ENCODE measurements at regions not wholly inside any gene's neighbourhood (a gene's known extent, or its start where the extent isn't known, plus 50 kb on each side); places are given as distances from the start of the nearest gene placed in this dataset.
"Not testable (repeated sequence)": the region's sequence is repeated elsewhere in the genome, so short reads cannot be mapped to it uniquely, and the experiment has no call there.

DNA sequence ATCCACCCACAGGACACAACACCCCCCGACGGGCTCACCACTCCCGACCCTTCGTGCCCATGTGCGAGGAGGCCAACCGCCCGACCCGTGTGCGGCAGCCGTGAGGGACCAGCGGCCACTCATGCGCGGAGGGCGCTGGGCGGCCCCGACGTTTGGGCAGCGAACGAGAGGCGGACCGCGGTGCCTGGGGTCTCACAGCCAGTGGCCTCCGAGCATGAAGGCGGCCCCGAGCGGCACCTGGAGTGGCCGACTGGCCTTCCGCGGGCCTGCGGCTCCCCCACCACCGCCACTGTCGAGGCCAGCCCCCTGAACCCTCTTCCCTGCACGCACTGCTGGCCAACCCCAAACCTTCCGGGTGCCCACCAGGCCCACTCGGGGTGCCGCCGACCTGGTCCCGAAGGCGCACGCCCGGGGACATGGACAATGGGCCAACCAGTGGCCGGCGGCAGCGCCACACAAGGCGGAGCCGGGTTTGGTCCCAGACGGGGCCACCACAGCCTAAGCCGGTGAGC lies 4274.9 kb upstream of the OR11H1 start:
- no peak overlapping the region for H3K4me3 ChIP-seq (ENCODE audit: low read length)
- H3K27me3 ChIP-seq (ENCODE audit: insufficient read depth, low read length), result no peaks in the 10 kb centered on the region
- no peaks in the 10 kb centered on the region for H3K9me3 ChIP-seq (ENCODE audit: low read depth, low read length)
- no peaks in the 10 kb centered on the region for H3K4me1 ChIP-seq (ENCODE audit: insufficient read depth, low read length)

DNA sequence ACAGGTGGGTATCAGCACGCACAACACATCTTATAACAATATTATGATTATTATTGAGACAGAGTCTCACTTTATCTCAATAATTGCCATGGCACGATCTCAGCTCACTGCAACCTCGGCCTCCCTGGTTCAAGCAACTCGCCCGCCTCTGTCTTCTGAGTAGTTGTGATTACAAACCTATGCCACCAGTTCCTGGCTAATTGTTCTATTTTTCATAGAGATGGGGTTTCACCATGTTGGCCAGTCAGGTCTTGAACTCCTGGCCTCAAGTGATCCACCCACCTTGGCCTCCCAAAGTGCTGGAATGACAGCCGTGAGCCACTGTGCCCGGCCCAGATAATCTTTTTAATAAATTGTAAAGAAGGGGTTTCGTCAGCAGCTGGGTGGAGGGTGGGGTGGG lies 4257.0 kb upstream of the OR11H1 start:
- not testable (repeated sequence) for H3K4me3 ChIP-seq (ENCODE audit: low read length); H3K9me3 ChIP-seq (ENCODE audit: low read depth, low read length); H3K4me1 ChIP-seq (ENCODE audit: insufficient read depth, low read length); H3K27me3 ChIP-seq (ENCODE audit: insufficient read depth, low read length)

DNA sequence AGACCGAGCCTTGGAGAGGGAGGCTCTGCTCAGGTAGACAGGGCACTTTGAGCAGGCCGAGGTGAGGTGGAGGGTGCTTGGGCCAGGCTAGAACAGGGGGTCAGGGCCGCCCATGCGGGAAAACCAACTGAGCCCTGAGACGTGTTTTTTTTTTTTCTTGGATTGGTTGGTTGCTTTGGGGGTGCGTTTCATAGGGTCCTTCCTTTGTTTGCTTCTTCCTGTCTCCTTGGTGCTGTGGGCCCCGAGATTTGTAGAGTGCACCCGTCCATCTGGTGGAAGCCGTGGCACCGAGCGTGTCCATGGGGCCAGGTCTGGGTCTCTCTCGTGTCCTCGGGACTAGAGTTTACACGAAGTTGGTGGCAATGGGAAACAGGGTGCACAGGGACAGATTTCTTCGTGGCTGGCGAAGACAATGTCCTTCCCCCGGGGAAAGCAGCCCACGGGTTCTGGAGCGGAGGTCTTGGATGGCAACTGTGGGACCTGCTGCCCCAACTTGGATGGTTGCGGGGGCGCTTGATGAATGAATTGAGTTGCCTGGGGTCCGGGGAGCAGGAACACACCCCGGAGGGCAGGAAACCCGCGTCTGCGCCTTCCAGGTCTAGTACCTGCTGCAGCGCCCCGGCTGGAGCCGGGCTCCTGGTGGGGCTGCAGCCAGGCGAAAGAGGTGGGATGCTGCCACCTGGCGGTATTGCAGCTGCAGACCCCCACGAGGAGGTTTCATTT lies 4242.7 kb upstream of the OR11H1 start:
- H3K27me3 ChIP-seq (ENCODE audit: insufficient read depth, low read length), result not testable (repeated sequence)

DNA sequence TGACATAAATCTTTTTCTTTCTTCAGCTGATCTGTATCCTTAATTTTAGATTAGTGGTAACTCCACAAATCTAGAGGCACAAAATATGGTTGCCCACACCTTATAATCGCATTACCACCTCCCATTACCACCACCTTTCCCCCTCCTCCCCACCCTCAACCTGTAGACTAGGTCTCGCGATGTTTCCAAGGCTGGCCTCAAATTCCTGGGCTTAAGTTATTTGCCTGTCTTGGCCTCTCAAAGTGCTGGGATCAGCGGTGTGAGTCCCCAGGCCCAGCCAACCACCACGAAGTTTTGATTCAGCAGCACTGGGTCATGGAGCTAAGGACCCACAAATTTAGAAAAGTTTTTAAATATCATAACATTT lies 4242.2 kb upstream of the OR11H1 start:
- H3K4me3 ChIP-seq (ENCODE audit: low read length); H3K9me3 ChIP-seq (ENCODE audit: low read depth, low read length); H3K4me1 ChIP-seq (ENCODE audit: insufficient read depth, low read length); H3K27me3 ChIP-seq (ENCODE audit: insufficient read depth, low read length): not testable (repeated sequence)

More for the DNA sequence above, 4242.7 kb upstream of the OR11H1 start:
- H3K9me3 ChIP-seq (ENCODE audit: low read depth, low read length); H3K4me3 ChIP-seq (ENCODE audit: low read length); H3K4me1 ChIP-seq (ENCODE audit: insufficient read depth, low read length): not testable (repeated sequence)

DNA sequence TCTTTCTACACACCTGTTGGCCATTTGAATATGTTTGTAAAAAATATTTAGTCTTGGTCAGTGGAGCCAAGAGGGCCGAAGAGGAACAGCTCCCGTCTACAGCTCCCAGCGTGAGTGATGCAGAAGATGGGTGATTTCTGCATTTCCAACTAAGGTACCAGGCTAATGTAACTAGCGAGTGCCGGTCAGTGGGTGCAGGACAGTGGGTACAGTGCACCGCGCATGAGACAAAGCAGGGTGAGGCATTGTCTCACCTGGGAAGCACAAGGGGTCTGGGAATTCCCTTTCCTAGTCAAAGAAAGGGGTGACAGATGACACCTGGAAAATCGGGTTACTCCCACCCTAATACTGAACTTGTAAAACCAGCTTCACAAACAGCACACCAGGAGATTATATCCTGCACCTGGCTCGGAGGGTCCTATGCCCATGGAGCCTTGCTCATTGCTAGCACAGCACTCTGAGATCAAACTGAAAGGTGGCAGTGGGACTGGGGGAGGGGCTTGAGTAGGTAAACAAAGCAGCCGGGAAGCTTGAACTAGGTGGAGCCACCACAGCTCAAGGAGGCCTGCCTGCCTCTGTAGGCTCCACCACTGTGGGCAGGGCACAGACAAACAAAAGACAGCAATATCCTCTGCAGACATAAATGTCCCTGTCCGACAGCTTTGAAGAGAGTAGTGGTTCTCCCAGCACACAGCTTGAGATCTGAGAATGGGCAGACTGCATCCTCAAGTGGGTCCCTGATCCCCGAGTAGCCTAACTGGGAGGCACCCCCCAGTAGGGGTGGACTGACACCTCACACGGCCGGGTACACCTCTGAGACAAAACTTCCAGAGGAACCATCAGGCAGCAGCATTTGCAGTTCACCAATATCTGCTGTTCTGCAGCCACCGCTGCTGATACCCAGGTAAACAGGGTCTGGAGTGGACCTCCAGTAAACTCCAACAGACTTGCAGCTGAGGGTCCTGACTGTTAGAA lies 4239.5 kb upstream of the OR11H1 start:
- H3K27me3 ChIP-seq (ENCODE audit: insufficient read depth, low read length); H3K4me3 ChIP-seq (ENCODE audit: low read length); H3K4me1 ChIP-seq (ENCODE audit: insufficient read depth, low read length); H3K9me3 ChIP-seq (ENCODE audit: low read depth, low read length): not testable (repeated sequence)

DNA sequence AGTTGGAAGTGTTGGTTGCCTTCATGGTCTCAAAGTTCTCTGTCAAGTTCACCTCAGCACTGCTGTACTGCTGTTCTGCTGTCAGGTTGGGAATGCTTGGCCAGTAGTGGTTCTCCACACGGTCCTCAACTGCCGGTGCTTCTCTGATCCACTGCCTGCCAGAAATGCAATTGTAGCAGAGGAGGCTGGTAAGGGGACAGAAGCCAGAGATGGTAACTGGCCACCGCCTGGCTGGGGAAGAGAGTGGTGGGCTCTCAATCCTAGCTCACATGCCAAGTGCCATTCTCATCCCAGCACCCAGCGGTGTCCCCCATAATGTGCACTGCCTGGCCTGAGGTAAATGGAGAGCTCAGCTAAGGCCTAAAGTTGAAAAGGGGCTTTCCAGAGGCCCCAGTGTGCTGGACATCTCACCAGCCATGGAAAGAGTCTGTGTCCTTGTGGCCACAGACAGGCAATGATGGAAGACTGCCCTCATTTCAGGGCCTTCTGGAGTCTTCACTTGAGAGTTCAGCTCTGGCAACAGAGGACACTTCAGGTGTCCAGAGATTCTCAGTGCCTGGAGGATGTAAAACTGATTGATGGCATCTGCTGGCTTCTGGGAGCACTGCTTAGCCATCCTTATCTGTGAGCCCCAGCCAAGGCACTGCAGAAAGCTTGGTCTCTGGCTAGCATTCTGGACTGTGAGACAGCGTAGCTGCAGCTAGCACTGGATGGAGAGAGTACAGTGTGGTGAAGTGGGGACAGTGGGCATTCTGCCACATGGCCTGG lies 4229.7 kb upstream of the OR11H1 start:
- not testable (repeated sequence) for H3K9me3 ChIP-seq (ENCODE audit: low read depth, low read length); H3K27me3 ChIP-seq (ENCODE audit: insufficient read depth, low read length); H3K4me1 ChIP-seq (ENCODE audit: insufficient read depth, low read length); H3K4me3 ChIP-seq (ENCODE audit: low read length)

DNA sequence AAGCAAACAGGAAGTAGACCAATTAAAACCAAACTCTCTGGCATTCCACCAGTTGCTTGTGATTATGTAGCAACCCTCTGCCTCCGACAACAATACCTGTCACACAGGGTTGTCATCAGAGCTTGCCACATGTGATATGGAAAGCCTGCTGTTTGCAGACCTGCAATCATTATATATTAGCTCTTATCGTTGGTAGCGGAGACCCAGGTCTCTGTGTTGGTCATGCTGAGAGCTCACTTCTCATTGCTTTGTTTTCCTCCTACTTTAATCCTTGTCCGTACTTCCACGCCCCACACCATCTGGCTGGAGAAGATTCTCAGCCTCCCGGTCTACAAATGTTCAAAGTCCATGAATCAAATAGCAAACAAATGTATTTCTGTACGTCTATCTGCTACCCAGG lies 4225.6 kb upstream of the OR11H1 start:
- H3K4me3 ChIP-seq (ENCODE audit: low read length); H3K9me3 ChIP-seq (ENCODE audit: low read depth, low read length); H3K27me3 ChIP-seq (ENCODE audit: insufficient read depth, low read length); H3K4me1 ChIP-seq (ENCODE audit: insufficient read depth, low read length): not testable (repeated sequence)

DNA sequence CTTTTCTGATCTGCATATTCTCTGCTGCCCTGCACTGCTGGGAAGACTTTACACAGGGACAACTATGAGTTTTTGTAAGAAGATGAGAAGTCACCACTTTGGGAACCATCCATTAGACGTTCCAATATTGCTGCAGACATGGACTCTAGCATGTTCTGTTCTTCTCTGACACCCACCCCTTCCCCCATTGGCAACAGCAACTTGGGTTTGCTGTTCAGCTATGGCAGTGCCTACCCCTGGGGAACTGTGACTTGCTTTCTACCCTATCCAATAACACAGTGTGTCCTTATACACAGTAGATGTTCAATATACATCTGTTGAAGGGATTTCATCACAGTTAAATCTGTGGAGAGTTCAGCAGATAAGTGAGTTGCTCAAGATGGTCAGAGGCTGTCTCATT lies 4225.1 kb upstream of the OR11H1 start:
- not testable (repeated sequence) for H3K27me3 ChIP-seq (ENCODE audit: insufficient read depth, low read length); H3K9me3 ChIP-seq (ENCODE audit: low read depth, low read length); H3K4me3 ChIP-seq (ENCODE audit: low read length); H3K4me1 ChIP-seq (ENCODE audit: insufficient read depth, low read length)

DNA sequence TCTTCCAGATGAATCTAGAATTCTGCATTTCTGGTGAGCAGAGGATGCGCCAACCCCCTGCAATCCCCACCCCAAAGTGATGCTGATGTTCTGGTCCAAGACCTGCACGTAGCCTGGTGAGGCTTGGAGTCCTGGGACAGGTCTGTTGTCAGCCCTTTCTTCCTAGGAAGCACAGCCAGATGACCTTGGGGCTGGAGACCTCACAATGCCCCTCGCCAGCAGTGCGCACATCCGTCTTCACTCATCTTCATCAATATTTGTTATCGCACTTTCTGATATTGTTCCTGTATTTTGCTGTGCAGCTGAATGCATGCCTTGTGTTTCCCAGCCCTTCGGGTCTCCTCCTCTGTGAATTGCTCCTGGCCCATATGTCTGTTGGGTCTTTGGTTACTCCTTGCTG lies 4222.8 kb upstream of the OR11H1 start:
- not testable (repeated sequence) for H3K9me3 ChIP-seq (ENCODE audit: low read depth, low read length); H3K4me1 ChIP-seq (ENCODE audit: insufficient read depth, low read length); H3K4me3 ChIP-seq (ENCODE audit: low read length); H3K27me3 ChIP-seq (ENCODE audit: insufficient read depth, low read length)

DNA sequence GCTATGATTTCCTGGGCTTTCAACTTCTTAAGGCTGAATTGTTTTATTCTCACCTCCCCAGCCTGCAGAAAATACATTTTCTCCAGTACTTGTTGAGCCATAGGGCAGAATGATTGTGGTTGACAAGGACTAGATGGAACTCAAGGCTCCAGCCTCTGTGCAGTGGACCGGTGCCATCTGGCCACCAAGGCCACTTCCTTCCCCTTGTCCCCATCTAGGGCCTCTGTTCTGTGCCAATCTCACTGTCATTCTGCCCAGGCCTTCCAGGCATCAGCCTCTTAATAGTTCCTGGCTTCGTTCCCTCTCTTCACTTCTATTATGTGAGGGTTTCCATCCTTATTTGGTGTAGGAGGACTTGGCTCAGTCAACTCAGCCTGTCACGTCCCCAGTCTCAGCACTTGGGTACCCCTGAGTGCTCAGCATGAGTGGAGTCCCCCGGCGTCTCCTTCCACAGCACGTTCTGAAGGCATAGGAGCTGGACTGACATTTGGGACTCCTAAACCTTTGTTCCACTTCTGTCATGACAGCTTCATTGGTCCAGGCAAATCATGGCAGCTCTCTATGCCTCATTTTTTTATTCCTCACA lies 4221.0 kb upstream of the OR11H1 start:
- not testable (repeated sequence) for H3K27me3 ChIP-seq (ENCODE audit: insufficient read depth, low read length); H3K4me3 ChIP-seq (ENCODE audit: low read length); H3K9me3 ChIP-seq (ENCODE audit: low read depth, low read length); H3K4me1 ChIP-seq (ENCODE audit: insufficient read depth, low read length)

DNA sequence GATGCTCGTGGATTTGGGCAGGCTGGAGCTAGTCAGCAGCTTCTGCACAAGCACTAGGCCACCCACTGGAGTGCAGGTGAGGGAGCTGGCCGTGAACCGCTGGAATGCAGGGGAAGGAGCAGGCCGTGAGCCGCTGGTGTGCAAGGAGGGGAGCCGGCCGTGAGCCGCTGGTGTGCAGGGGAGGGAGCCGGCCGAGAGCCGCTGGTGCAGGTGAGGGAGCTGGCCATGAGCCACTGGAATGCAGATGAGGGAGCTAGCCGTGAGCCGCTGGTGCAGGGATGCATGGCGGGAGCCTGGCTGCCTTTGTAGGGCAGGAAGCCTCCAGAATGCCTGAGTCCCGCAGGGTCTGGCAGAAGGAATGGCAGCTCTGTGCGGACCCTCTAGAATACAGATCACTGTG lies 4220.0 kb upstream of the OR11H1 start:
- Histone ChIP-seq H3K27me3 (ENCODE audit: insufficient read depth, low read length) (no peaks in the 10 kb centered on the region), H3K9me3 (ENCODE audit: low read depth, low read length) (no peaks in the 10 kb centered on the region), H3K4me3 (ENCODE audit: low read length) (no peak overlapping the region), H3K4me1 (ENCODE audit: insufficient read depth, low read length) (no peaks in the 10 kb centered on the region)

DNA sequence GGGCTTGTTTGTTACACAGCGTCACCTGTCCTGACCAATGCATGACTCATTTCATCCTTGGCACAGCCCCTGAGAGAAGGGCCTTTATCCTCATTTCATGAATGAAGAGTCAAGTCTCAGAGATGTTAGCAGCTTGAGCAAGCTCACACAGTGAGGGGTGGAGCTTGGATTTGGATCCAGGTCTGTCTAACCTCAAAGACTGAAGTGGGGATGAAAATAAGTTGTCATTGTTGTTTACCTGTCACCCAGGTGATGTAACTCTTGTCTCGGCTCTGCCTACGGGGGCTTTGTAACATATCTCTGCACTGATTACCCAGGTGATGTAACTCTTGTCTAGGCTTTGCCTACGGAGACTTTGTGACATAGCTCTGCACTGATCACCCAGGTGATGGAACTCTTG lies 4218.2 kb upstream of the OR11H1 start:
- H3K9me3 ChIP-seq (ENCODE audit: low read depth, low read length); H3K4me1 ChIP-seq (ENCODE audit: insufficient read depth, low read length); H3K27me3 ChIP-seq (ENCODE audit: insufficient read depth, low read length); H3K4me3 ChIP-seq (ENCODE audit: low read length): not testable (repeated sequence)

DNA sequence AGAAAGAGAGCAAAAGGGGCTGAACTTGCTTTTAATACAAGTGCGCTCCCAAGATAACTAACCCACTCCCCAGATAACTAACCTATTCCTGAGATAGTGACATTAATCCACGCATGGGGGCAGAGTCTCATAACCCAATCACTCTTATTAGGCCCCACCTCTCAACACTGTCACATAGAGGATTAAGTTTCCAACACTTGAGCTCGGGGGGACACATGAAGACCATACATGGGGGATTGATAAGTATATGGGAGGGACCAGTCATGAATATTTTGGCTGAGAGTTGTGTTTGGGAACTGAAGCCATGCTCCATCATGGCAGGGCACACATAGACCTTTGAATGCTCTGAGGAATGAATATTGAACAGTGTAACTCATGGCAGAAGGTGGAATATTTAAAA lies 4217.3 kb upstream of the OR11H1 start:
- H3K4me3 ChIP-seq (ENCODE audit: low read length); H3K9me3 ChIP-seq (ENCODE audit: low read depth, low read length); H3K27me3 ChIP-seq (ENCODE audit: insufficient read depth, low read length); H3K4me1 ChIP-seq (ENCODE audit: insufficient read depth, low read length): not testable (repeated sequence)

DNA sequence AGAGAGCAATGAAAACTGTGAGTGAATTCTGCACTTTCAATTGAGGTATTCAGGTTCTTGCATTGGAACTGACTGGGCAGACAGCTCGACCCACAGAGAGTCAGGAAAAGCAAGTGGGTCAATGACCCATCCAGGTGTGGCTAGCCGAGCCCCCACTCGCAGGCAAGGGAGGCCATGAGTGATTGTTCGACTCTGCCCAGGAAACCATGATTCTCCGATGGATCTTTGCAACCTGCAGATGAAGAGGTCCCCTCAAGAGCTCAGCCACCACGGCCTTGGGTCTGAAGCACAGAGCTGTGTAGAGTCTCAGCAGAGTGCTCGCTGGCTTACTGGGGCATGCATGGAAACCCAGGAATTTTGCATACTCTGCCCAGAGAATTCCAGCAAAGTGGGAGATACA lies 4215.4 kb upstream of the OR11H1 start:
- not testable (repeated sequence) for H3K4me3 ChIP-seq (ENCODE audit: low read length); H3K27me3 ChIP-seq (ENCODE audit: insufficient read depth, low read length); H3K9me3 ChIP-seq (ENCODE audit: low read depth, low read length)

More for the DNA sequence above, 4215.4 kb upstream of the OR11H1 start:
- H3K4me1 ChIP-seq (ENCODE audit: insufficient read depth, low read length), result not testable (repeated sequence)
